ENCODE measurements at regions not wholly inside any gene's neighbourhood (a gene's known extent, or its start where the extent isn't known, plus 50 kb on each side); places are given as distances from the start of the nearest gene placed in this dataset.

DNA sequence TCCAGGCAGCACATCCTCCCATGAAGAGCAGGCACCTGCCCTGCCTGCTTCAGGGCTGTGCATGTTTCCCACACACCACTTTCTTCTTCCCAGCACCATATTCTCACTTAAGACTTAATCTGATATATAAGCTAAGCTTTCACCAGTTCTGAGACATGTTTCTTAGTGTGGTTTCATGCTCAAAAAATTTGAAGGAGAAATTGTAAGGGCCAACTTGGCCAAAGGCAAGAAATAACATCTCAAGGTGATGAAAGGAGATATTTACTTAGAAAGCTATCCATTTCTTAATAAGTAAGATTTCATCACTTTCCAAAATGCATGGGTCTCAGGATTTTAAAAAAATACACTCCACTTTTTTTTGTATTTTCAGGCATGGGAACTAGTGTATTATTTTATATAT, 468.1 kb upstream of the AKR1E2 start:
- no peaks in the 10 kb centered on the region for H3K79me2 ChIP-seq (ENCODE audit: control insufficient read depth, insufficient read depth, low read length)
- CTCF ChIA-PET: interaction anchor here (0.7 to 1.5 kb wide), 5 partner anchors 12 to 1160 kb away, joined by 3 to 4 read pairs (median 3); no protein-coding TSS in a partner anchor
- H3K36me3 ChIP-seq (ENCODE audit: control insufficient read depth in 2 of 2, extremely low read depth in 1 of 2, insufficient read depth in 2 of 2, low read length in 2 of 2): no peaks in the 10 kb centered on the region
- H3K4me1 ChIP-seq (ENCODE audit: control insufficient read depth, extremely low read depth, insufficient read depth, low read length): peaks cover 28% of the 10 kb centered on the region
- H2AFZ ChIP-seq (ENCODE audit: low read depth, low read length): no peak overlapping the region
- no TSS peak for BruUV-seq (replicated peaks)
- no peak for FAIRE-seq
- no peak overlapping the region for H3K9ac ChIP-seq (replicated peaks; ENCODE audit: extremely low read depth, insufficient read depth, low read length)
- H3K27ac ChIP-seq (ENCODE audit: insufficient read depth, low read depth, low read length): no peak overlapping the region
- no peak for DNase-seq (ENCODE audit: low read depth, low spot score)
- dilution Hi-C loops (cut with MboI; ENCODE audit: extremely low pct_ligation_motif_present, low sequenced_read_pairs): no loop called here
- no peak for TF ChIP-seq MYC (IDR thresholded peaks at IDR 0.05; ENCODE audit: low read depth, low read length)
- TF ChIP-seq EZH2 (IDR thresholded peaks at IDR 0.05; ENCODE audit: borderline replicate concordance, low read depth, low read length, severe bottlenecking): no peak
- no peak for TF ChIP-seq FOS (IDR thresholded peaks at IDR 0.05; ENCODE audit: borderline replicate concordance, insufficient read depth, low read length)
- TF ChIP-seq JUN (IDR thresholded peaks at IDR 0.05; ENCODE audit: borderline replicate concordance, insufficient read depth, insufficient read length, low read depth): no peak
- TF ChIP-seq GATA2 (IDR thresholded peaks at IDR 0.05; ENCODE audit: insufficient read depth, insufficient read length, low read depth, low read length): no peak
- TF ChIP-seq, protein P1, sequence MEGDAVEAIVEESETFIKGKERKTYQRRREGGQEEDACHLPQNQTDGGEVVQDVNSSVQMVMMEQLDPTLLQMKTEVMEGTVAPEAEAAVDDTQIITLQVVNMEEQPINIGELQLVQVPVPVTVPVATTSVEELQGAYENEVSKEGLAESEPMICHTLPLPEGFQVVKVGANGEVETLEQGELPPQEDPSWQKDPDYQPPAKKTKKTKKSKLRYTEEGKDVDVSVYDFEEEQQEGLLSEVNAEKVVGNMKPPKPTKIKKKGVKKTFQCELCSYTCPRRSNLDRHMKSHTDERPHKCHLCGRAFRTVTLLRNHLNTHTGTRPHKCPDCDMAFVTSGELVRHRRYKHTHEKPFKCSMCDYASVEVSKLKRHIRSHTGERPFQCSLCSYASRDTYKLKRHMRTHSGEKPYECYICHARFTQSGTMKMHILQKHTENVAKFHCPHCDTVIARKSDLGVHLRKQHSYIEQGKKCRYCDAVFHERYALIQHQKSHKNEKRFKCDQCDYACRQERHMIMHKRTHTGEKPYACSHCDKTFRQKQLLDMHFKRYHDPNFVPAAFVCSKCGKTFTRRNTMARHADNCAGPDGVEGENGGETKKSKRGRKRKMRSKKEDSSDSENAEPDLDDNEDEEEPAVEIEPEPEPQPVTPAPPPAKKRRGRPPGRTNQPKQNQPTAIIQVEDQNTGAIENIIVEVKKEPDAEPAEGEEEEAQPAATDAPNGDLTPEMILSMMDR (IDR thresholded peaks at IDR 0.05; ENCODE audit: extremely low read depth in 1 of 2, insufficient read depth in 1 of 2, low read depth in 1 of 2, low read length in 2 of 2): no peak
- TF ChIP-seq POLR2AphosphoS5 (IDR thresholded peaks at IDR 0.05; ENCODE audit: insufficient read depth, low read depth, low read length): no peak
- no peak for TF ChIP-seq POLR2A (IDR thresholded peaks at IDR 0.05; ENCODE audit: low read depth, low read length)
- no peak overlapping the region for H3K4me3 ChIP-seq (replicated peaks in 1 of 3; ENCODE audit: insufficient read depth in 1 of 3, low read depth in 1 of 3, low read length in 3 of 3)
- POLR2A ChIA-PET: no interaction called here
- intact Hi-C loops (cut with micrococcal nuclease): loop anchor here (10.0 kb wide), 2 partner anchors 1123 to 1163 kb away; no protein-coding TSS in a partner anchor
- H4K20me1 ChIP-seq (replicated peaks; ENCODE audit: control insufficient read depth, extremely low read depth, insufficient read depth, low read length): no peaks in the 10 kb centered on the region
- no peak overlapping the region for H3K4me2 ChIP-seq (ENCODE audit: insufficient read depth, low read length)
- H3K27me3 ChIP-seq (ENCODE audit: control insufficient read depth in 2 of 2, insufficient read depth in 2 of 2, low read length in 2 of 2): no peaks in the 10 kb centered on the region
- no peaks in the 10 kb centered on the region for H3K9me1 ChIP-seq (replicated peaks; ENCODE audit: control insufficient read depth, extremely low read depth, insufficient read depth, low read length)
- no peaks in the 10 kb centered on the region for H3K9me3 ChIP-seq (replicated peaks; ENCODE audit: control insufficient read depth, insufficient read depth, low read length)
